ENCODE measurements at regions not wholly inside any gene's neighbourhood (a gene's known extent, or its start where the extent isn't known, plus 50 kb on each side); places are given as distances from the start of the nearest gene placed in this dataset.

GRCh38 chr21:23660560-23660959 lies 1946.7 kb downstream of the MRPL39 start:
- TF ChIP-seq CTCF (optimal IDR thresholded peaks at IDR 0.05 in 1 of 3, IDR thresholded peaks at IDR 0.05 in 1 of 3, conservative IDR thresholded peaks at IDR 0.05 in 1 of 3; ENCODE audit: extremely low read depth in 1 of 3, insufficient read depth in 2 of 3, low read length in 3 of 3) (no peak), EZH2 (IDR thresholded peaks at IDR 0.05; ENCODE audit: low read length) (no peak)

Measured in keratinocyte (primary cell).